ENCODE measurements at regions not wholly inside any gene's neighbourhood (a gene's known extent, or its start where the extent isn't known, plus 50 kb on each side); places are given as distances from the start of the nearest gene placed in this dataset.

- no peak for DNase-seq
Observed at GRCh38 chr17:74149597-74150427, 53.7 kb upstream of the RPL38 start.

GRCh38 chr17:74150428-74151025 is 53.0 kb upstream of the RPL38 start:
- DNase-seq = no peak

GRCh38 chr17:74151551-74152315 is 51.7 kb upstream of the RPL38 start:
- no peak for DNase-seq

GRCh38 chr17:74152591-74153455 is 50.7 kb upstream of the RPL38 start:
- DNase-seq = no peak

- no peak for DNase-seq
Observed at GRCh38 chr17:74153456-74153810, 50.0 kb upstream of the RPL38 start.

Measured in AML-193 (cell line).